Activated CD8-positive, alpha-beta memory T cell treated with anti-CD3 and anti-CD28 coated beads for 1 hour (primary cell): ENCODE measurements at regions not wholly inside any gene's neighbourhood (a gene's known extent, or its start where the extent isn't known, plus 50 kb on each side); places are given as distances from the start of the nearest gene placed in this dataset.
"Not testable (repeated sequence)": the region's sequence is repeated elsewhere in the genome, so short reads cannot be mapped to it uniquely, and the experiment has no call there.

ENCODE experiments used
- DNase-seq, 2 donors: peaks; one replicate each; pipeline ENCODE4 v3.0.0-alpha.2; 2020; ENCODE audit warnings: low read depth in 1 of 2; ENCODE audit errors: extremely low read depth in 1 of 2

DNA sequence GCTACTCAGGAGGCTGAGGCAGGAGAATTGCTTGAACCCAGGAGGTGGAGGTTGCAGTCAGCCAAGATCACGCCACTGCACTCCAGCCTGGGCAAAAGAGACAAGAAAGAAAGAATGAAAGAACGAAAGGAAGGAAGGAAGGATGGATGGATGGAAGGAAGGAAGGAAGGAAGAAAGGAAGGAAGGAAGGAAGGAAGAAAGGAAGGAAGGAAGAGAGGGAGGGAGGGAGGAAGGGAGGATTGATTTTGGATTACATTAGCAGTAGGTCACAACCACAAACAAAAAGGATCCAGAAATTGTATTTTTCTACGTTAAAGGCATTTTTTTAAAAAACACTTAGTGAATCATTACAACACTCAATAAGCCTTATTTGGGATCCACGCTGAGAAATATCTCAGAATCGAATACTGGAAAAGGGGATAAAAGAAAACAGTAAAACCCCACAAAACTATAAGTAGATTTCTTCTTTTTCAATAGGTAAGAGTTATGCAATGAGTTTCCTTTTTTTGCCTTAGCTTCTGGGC, 136.9 kb upstream of the FREM1 start:
- no peak for DNase-seq

DNA sequence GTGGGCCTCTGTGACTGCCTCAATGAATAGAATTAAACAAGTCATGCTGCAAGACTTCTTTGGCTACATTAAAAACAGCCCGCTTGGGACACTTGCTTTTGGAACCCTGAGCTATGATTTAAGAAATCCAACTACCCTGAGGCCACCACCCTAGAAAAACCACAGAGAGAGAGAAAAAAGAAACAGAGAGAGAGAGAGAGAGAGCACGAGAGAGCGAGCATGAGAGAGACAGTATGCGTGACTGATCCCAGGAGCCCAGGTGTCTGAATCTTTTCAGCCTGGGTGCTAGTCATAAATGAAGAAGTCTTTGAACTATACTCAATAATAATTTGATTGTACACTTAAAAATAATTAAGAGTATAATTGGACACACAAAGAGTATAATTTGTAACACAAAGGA, 123.1 kb upstream of the FREM1 start:
- no peak for DNase-seq

DNA sequence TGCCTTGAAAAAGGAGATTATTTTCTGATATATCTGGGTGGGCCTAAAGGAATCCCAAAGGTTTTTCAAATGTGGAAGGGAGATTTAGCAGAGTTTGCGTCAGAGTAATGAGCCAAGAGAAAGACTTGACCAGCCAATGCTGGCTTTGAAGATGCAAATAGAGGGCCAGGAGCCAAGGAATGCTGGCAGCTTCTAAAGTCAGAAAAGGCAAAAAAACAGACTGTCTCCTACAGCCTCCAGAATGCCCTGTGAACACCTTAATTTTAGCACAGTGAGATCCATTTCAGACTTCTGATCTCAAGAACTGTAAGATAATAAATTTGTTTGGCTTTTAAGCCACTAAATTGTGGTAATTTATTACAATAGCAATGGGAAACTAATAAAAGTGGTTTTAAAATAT, 122.6 kb upstream of the FREM1 start:
- DNase-seq: no peak

DNA sequence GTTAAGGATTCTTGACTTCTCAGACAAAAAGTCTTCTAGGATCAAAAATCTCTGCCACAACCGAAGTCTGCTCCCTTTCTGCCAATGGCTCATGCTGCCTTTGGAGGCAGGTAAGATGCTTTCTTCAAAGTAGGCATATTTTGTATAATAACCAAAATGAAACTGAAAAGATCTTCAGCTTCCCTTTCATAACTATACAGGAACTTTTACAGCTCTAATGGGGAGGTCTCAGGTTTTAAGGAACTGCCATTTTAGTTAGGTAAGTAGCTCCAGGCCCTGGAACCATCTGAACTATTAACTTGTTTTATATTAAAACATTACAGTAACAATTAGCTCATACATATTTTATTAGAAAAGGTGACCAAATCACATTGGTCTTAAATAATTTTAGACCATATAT, 110.9 kb upstream of the FREM1 start:
- DNase-seq: no peak

DNA sequence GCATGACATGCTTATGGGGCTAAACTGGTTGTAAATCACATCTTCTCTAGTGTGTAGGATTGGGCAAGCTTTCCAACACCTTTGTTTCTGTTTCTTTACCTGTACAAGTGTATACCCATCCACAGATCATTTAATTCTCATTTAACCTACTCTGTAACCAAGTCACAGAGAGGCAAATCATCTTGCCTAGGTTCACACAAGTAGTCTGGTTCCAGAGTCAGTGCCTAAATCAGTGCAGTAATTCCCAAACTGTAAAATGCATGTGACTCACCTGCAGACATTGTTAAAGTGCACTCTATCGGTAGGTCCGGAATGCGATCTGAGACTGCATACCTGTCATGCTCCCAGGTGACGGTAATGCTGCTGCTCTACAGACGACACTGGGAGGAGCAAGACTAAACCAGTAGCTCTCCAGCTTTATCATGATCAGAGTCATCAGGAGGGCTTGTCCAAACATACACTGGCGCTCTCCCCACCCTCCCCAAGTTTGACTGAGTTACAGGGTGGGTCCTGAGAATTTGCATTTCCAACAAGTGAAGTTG, 107.9 kb upstream of the FREM1 start:
- no peak for DNase-seq

DNA sequence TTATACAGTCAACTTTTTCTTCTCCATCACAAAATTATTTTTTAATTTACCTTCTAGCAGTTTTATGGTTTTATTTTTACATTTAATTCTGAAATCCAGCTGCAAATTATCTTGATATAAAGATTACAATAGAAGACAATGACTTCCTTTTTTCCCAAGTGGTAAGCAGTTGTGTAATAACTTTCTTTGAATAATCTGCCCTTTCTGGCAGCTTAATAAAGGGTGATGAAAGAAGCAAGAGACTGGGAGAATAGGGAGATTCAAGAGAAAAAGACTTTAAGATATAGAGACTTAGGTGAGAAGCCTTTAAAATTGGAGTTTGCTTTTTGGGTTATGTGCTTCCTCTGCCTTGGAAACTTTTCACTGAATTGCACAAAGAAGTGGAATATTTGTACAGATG, 100.4 kb upstream of the FREM1 start:
- DNase-seq: no peak

DNA sequence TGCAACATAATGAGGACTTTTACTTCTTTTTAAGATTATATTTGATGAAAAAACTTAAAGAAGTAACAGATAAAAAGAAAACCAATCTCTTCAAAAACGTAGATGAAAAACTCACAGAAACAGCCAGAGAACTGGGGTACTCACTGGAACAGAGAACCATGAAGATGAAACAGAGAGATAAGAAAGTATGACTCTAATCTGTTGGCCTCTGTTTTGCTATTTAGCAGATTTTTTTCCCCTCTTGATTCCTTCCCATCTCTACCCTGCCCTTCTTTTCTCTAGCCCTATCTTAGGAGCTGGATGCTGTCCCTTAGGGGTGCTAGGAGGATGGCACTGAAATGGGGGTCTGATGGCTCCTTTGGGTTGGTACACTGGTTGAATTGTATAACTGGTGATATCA, 97.5 kb upstream of the FREM1 start:
- DNase-seq: no peak

DNA sequence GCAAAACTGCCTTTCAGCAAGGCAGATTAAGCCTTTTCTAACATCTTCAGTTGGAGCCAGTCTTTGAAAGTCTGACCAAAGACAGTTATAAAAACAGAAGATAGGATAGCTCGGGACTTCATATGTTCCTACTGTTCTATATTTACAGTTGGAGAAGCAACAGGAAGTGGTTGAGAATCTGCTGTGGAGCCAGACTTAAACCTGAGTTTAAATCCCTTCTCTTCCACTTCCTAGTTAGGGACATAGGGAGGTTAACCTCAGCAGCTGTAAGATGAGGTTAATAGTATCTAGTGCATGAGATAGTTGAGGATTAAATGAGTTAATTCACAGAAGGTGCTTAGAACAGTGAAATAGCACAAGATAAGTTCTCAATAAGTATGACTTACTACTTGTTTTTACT, 84.5 kb upstream of the FREM1 start:
- no peak for DNase-seq

DNA sequence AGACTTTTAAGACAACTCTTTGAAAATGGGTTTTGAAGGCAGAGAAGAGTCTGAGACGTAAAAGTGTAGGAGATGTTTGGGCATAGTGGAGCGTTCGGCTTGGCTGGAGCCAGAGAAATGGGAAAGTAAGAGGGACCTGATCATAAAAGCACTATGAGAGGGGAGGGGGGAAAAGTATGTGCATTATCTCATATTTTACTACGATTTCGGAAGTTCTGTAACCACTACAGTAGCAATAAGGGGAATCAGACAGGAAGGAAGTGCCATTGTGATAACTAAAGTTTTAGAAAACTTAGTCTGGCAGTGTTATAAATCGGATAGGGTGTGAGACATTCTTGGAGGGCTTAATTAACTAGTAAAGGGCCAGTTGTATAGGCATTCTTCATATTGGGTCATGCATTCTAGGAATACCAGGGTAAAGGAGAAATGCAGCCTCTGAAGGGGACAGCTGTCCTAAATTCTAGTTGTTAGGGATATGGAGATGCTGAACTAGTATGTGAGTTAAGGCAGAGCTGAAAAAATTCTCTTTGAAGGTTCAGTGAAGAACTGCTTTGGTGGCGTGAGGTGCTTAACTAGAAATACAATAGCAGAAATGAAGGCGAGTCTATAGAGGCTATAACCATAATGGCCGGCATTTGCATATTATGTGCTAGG, 83.8 kb upstream of the FREM1 start:
- DNase-seq: no peak

DNA sequence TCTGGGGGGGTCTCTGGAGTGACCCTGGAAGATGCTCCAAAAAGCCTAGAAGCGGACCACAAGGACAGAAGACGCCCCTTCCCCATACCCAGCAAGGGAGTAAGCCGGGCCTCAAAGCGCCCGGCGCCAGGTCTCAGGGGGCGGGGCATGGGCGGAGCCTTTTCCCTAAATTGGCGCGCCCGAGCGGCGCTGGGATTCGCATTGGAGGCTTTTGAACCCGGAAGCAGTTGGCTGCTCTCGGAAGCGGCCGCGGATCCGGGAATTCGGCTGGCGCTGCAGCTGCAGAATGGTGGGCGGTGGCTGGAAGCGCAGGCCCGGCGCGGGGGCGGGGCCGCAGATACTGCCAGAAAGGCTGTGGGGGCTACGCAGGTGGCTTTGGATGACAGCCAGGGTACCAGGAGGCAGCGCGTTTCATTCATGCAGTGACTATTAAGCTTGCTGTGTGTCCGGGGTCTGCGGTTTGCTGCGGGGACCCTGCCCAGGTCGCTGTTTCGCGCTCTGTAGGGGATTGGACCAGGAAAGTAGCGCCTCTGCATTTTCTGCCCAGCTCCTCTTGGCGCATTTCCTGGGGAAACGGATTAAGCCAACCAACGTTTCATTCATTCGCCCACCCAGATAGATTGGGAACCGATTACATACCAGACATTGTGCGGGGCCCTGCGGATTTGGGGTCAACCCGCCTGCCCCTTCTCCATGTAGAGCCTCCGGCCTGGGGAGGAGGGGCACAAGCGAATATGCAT, 83.0 kb upstream of the FREM1 start:
- DNase-seq: peak in 1 of 2 donors; percentile 0

DNA sequence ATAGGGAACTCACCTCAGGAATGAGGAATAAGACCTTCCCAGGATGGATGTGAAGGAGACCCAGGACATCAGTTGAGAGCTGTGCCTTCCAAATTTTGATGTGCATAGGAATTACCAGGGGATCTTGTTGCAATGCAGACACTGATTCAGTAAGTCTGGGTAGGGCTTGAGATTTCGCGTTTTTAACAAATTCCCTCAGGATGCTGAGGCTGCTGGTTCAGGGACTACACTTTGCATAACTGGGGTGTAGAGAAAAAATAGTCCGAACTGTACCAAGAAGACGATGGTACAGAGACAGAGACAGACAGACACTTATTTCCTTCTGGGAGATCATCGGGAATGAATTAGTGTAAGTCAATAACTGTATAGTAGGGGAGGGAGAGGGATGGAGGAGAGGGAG, 82.3 kb upstream of the FREM1 start:
- no peak for DNase-seq

DNA sequence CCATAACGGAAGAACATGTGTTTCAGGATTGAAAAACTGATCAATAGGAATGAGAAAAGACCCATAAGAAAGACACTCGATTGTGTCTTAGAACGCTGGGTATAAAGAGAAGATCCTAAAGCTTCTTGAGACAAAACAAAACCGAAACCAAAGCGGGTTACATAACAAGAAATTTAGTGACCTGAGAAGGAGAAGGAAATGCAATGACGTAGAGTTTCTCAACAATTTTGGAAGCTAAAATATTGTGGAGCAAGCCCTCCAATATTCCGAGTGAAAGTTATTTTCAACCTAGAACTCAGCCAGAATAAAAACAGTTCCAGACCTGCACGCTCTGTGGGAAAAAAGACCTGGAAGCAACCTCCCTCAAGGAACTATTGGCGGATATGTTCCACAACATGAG, 81.9 kb upstream of the FREM1 start:
- no peak for DNase-seq

DNA sequence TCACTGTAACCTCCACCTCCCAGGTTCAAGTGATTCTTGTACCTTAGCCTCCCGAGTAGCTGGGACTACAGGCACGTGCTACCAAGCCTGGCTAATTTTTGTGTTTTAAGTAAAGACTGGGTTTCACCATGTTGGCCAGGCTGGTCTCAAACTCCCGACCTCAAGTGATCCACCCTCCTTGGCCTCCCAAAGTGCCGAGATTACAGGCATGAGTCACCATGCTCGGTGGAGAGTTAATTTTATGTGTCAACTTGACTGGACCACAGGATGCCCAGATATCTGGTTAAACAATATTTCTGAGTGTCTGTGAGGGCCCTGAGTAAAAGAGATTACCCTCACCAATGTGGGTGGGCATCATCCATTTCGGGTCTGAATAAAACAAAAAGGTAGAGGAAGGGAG, 80.4 kb upstream of the FREM1 start:
- not testable (repeated sequence) for DNase-seq

DNA sequence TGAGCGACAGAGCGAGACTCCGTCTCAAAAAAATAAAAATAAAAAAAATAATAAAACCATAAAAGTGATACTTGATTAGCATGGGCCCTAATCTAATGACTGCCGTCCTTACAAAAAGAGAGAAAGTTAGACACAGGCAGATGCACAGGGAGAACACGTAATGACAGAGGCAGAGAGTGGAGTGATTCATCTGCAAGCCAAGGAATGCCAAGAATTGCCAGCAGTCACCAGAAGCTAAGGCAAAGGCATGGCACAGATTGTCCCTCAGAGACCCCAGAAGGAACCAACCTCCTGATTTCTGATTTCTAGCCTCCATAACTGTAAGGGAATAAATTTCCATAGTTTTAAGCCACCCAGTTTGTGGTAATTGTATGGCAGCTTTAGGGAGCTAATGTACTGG, 79.6 kb upstream of the FREM1 start:
- DNase-seq: no peak

DNA sequence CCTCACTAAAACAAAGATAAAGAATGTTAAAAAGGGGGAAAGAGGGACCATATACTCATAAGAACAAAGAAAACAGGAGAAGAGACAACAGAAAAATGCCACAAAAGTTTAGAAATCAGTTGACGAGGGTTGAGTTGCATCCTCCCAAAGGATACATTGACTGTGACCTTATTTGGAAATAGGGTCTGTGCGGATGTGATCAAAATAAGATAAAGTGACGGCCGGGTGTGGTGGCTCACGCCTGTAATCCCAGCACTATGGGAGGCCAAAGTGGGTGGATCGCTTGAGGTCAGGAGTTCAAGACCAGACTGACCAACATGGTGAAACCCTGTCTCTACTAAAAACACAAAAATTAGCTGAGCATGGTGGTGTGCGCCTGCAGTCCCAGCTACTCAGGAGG, 79.1 kb upstream of the FREM1 start:
- not testable (repeated sequence) for DNase-seq

DNA sequence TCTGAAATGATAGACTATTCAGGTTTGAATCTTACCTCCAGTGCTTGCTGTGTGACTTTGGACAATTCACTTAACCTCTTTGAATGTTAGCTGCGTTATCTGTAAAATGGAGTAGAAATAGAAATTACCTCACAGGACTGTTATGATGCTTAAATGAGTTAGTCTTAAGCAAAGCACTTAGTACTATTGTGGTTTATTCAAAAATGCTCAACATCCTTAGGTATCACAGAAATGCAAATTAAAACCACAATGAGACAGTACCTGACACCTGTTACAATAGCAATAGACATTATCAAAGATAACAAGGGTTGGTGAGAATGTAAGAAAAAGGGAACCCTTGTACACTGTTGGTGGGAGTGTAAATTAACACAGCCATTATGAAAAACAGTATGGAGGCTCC, 77.6 kb upstream of the FREM1 start:
- DNase-seq: no peak

DNA sequence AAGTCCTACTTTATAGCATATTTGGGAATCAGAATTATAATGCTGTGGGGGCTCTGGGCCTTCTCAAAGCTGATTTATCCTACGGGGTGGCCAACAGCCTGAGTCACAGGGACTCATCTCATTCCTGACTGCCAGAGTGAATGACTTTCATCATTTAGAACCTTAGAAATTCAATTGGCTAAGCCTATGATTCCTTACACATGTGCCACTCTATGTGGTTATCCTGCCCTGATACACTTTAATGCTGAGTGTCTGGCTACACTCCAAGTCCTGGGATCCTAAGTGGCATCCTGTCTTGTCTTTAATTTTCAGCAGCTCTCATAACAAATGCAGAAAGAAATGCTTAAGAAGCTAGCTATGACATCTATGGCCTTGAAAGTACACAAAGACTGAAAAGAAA, 75.2 kb upstream of the FREM1 start:
- no peak for DNase-seq

DNA sequence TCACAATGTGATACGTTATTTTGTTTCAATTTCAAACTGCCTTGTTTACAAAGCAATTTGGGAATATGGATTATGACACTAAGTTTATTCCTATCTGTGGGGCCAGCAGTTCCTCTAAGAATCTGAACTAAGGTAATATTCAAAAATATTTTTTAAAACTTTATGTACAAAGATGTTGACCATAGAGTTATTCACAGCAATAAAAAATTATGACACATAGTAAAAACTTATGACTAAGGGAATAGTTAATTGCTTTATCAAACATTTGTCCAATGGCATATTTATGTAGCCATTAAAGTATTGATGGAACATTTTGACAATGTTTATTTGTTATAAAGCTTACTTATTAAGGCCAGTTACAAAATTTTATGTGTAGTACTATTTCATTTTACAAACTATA, 73.4 kb upstream of the FREM1 start:
- no peak for DNase-seq

DNA sequence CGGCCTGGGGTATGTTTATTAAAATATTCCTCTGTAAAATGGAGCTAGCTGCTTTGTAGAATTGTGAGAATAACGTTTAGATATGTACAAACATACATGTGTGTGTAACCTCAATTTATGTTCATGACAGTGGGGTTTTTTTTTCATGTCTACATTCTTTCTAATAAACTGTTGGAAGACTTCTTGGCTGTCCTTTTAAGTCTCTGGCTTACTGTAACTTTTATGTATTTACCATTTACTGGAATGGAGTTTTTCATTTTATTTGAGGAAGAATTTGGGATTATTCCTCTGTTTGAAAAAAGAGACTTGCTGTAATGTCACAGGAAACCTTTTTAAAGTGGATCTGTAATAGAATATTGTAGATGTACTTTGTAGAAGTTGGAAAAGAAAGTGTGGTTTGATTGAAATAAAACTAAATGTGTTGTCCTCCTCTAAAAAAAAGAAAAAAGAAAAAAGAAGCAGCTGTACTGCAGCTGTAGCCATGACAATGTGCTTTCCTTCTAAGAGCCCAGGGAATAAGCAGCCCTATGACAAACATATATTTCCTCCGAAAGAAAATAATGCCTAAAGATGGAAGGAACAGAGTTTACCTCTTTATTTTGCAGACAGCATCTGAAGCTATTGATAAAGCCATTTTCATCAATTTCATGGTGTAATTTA, 71.2 kb upstream of the FREM1 start:
- DNase-seq: no peak

DNA sequence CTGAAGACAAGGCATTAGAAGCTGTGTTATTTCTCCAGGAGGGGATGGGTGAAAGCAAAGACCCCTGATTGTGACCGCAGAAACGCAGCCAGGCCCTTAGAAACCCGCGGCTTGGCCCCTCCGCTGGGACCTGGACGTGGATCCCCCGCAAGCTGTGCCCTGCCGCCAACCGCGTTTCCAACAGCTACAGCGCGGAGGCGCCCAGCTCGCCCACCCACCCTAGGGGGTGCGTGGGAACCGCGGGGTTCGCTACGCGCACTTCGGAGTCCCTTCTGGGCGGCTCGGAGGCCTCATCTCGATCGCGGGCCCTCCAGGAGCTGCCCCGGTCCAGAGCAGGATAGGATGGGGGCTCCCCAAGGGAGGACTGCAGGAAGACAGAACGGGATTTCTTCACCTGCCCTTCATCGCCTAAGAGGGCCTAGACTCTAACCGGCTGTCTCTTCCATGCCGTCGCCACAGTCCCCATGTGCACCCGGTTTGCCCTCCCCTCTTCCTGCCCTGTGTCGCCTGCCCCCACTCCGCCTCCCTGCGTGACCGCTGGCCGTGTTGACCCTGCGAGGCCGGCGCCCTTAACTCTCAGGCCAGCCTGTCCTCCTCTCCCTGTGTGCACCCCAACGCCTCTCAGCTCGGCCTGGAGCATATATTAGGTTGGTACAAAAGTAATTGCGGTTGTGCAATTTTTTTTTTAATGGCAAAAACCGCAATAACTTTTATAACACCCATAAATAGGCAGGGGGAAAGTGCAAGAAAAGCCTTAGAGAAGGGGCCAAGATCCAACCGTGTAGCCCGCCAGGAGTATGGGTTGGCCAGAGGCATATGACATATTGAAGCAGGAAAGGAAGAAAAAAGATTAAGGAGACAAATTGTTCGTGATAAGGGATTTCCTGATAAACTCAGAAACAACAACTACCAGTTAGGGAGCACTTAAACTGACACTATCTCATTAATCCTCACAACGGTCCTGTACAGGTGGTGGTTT, 68.1 kb upstream of the FREM1 start:
- no peak for DNase-seq
